ENCODE measurements at regions not wholly inside any gene's neighbourhood (a gene's known extent, or its start where the extent isn't known, plus 50 kb on each side); places are given as distances from the start of the nearest gene placed in this dataset.
"Not testable (repeated sequence)": the region's sequence is repeated elsewhere in the genome, so short reads cannot be mapped to it uniquely, and the experiment has no call there.

DNA sequence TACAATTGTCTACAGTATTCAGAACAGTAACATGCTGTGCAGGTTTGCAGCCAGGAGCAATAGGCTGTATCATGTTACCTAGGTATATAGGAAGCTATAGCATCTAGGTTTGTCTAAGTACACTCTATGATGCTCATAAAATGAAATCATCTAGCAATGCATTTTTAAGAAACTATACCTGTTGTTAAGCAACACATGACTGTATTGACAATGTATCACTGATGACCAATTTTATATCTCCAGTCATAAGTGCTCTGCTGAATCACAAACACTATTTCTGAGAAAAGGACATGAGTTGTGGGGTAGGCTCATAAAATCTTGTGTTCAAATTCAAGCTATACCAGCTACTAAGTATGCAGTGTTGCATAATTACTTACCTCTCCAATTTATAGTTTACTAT lies 501.3 kb downstream of the CD109 start:
- no peaks in the 10 kb centered on the region for H3K27me3 ChIP-seq (replicated peaks; ENCODE audit: insufficient read depth)
- no peaks in the 10 kb centered on the region for H3K36me3 ChIP-seq
- no peak overlapping the region for H3K4me3 ChIP-seq
- H3K4me1 ChIP-seq (ENCODE audit: control insufficient read depth in 1 of 2, low read depth in 2 of 2), result no peaks in the 10 kb centered on the region
- no peak for TF ChIP-seq CTCF (IDR thresholded peaks at IDR 0.05)
- no peak for ATAC-seq (ENCODE audit: insufficient number of reproducible peaks, low FRiP score, low read depth)
- H3K27ac ChIP-seq, result no peak overlapping the region
- H3K9me3 ChIP-seq, result no peaks in the 10 kb centered on the region
- no peak for DNase-seq (ENCODE audit: low spot score)

DNA sequence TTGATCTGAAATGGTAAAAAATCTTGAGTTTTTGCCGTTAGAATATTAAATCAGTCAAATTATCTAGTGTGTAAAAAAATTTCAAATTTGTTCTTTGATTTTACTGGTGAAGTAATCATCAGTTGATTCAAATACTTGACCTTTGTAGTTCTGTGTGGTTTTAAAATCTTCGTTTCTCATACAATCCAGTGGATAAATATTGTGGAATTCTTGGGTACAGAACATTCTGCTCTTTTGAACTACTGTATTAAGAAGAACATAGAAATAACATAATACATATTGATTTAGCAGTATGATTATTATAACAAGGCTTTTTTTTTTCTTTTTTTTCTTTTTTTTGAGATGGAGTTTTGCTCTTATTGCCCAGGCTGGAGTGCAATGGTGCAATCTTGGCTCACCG lies 491.8 kb downstream of the CD109 start:
- DNase-seq (ENCODE audit: low spot score) (no peak), ATAC-seq (ENCODE audit: insufficient number of reproducible peaks, low FRiP score, low read depth) (no peak)
- Histone ChIP-seq H3K36me3 (no peaks in the 10 kb centered on the region), H3K4me3 (no peak overlapping the region), H3K27ac (no peak overlapping the region), H3K27me3 (replicated peaks; ENCODE audit: insufficient read depth) (no peaks in the 10 kb centered on the region), H3K9me3 (no peaks in the 10 kb centered on the region), H3K4me1 (ENCODE audit: control insufficient read depth in 1 of 2, low read depth in 2 of 2) (no peaks in the 10 kb centered on the region)
- TF ChIP-seq CTCF (IDR thresholded peaks at IDR 0.05), result no peak

- TF ChIP-seq CTCF (IDR thresholded peaks at IDR 0.05), result no peak
- H3K27ac ChIP-seq, result no peak overlapping the region
- no peaks in the 10 kb centered on the region for H3K4me1 ChIP-seq (ENCODE audit: control insufficient read depth in 1 of 2, low read depth in 2 of 2)
- H3K27me3 ChIP-seq (replicated peaks; ENCODE audit: insufficient read depth), result no peaks in the 10 kb centered on the region
- no peaks in the 10 kb centered on the region for H3K36me3 ChIP-seq
- H3K9me3 ChIP-seq, result no peaks in the 10 kb centered on the region
- ATAC-seq (ENCODE audit: insufficient number of reproducible peaks, low FRiP score, low read depth), result no peak
- H3K4me3 ChIP-seq, result no peak overlapping the region
- no peak for DNase-seq (ENCODE audit: low spot score)
These were observed 487.0 kb downstream of the CD109 start for GRCh38 chr6:74182992-74183391.

DNA sequence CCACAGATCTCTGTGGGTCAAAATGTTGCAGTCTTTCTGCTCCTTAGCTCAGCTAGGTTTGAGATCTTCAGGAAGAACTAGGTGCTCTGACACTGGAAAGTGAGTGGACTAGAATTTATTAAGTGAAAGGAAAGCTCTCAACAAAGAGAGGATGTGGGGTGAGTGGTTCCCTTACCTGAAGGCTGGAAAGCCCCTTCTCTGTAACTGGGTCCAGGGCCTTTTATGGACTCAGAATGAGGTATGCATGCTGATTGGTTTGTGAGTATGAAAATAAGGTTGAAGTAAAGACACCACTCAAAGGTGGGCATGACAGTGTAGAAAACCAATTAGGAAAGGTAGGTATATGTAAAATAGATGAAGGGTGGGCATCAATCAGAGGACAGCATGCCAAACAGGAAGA lies 485.5 kb downstream of the CD109 start:
- no peak for TF ChIP-seq CTCF (IDR thresholded peaks at IDR 0.05)
- H3K27ac ChIP-seq, result no peak overlapping the region
- no peaks in the 10 kb centered on the region for H3K4me1 ChIP-seq (ENCODE audit: control insufficient read depth in 1 of 2, low read depth in 2 of 2)

GRCh38 chr6:74177506-74177905 lies 481.5 kb downstream of the CD109 start:
- Histone ChIP-seq H3K36me3 (no peaks in the 10 kb centered on the region), H3K9me3 (no peaks in the 10 kb centered on the region), H3K4me3 (no peak overlapping the region), H3K27me3 (replicated peaks; ENCODE audit: insufficient read depth) (no peaks in the 10 kb centered on the region), H3K4me1 (ENCODE audit: control insufficient read depth in 1 of 2, low read depth in 2 of 2) (no peaks in the 10 kb centered on the region), H3K27ac (no peak overlapping the region)
- DNase-seq (ENCODE audit: low spot score) (no peak), ATAC-seq (ENCODE audit: insufficient number of reproducible peaks, low FRiP score, low read depth) (no peak)
- no peak for TF ChIP-seq CTCF (IDR thresholded peaks at IDR 0.05)

More for the DNA sequence above, 485.5 kb downstream of the CD109 start:
- DNase-seq (ENCODE audit: low spot score), result no peak
- Histone ChIP-seq H3K27me3 (replicated peaks; ENCODE audit: insufficient read depth) (no peaks in the 10 kb centered on the region), H3K9me3 (no peaks in the 10 kb centered on the region), H3K4me3 (no peak overlapping the region), H3K36me3 (no peaks in the 10 kb centered on the region)
- no peak for ATAC-seq (ENCODE audit: insufficient number of reproducible peaks, low FRiP score, low read depth)

- H3K9me3 ChIP-seq; H3K27ac ChIP-seq; H3K4me1 ChIP-seq (ENCODE audit: control insufficient read depth in 1 of 2, low read depth in 2 of 2); H3K27me3 ChIP-seq (replicated peaks; ENCODE audit: insufficient read depth); DNase-seq (ENCODE audit: low spot score); ATAC-seq (ENCODE audit: insufficient number of reproducible peaks, low FRiP score, low read depth); H3K36me3 ChIP-seq; H3K4me3 ChIP-seq: not testable (repeated sequence)
These were observed 474.5 kb downstream of the CD109 start for GRCh38 chr6:74170550-74170949.

Measured in thoracic aorta (tissue), 2 donors.